ENCODE measurements at regions not wholly inside any gene's neighbourhood (a gene's known extent, or its start where the extent isn't known, plus 50 kb on each side); places are given as distances from the start of the nearest gene placed in this dataset.
"Not testable (repeated sequence)": the region's sequence is repeated elsewhere in the genome, so short reads cannot be mapped to it uniquely, and the experiment has no call there.

DNA sequence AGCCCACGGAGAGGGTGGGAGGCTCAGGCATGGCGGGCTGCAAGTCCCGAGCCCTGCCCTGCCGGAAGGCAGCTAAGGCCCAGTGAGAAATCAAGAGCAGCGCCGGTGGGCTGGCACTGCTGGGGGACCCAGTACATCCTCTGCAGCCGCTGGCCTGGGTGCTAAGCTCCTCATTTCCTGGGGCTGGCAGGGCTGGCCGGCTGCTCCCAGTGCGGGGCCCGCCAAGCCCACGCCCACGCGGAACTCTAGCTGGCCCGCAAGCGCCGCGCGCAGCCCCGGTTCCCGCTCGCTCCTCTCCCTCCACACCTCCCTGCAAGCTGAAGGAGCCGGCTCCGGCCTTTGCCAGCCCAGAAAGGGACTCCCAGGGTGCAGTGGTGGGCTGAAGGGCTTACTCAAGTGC lies 52.7 kb upstream of the RNF182 start:
- not testable (repeated sequence) for TF ChIP-seq PPARA (CRISPR knock-in tag; IDR thresholded peaks at IDR 0.05; ENCODE audit: borderline replicate concordance); PATZ1 (CRISPR knock-in tag; IDR thresholded peaks at IDR 0.05; ENCODE audit: borderline replicate concordance); ARNTL (CRISPR knock-in tag; IDR thresholded peaks at IDR 0.05; ENCODE audit: borderline replicate concordance, low read depth); CSDC2 (CRISPR knock-in tag; IDR thresholded peaks at IDR 0.05); ZNF8 (CRISPR knock-in tag; IDR thresholded peaks at IDR 0.05); TCF4 (CRISPR knock-in tag; IDR thresholded peaks at IDR 0.05; ENCODE audit: borderline replicate concordance); ZFP30 (CRISPR knock-in tag; IDR thresholded peaks at IDR 0.05); ESRRG (CRISPR knock-in tag; IDR thresholded peaks at IDR 0.05); RARB (CRISPR knock-in tag; IDR thresholded peaks at IDR 0.05); ZNF565 (CRISPR knock-in tag; conservative IDR thresholded peaks at IDR 0.05; ENCODE audit: low read depth)
